SJCRH30 (cell line): ENCODE measurements at regions not wholly inside any gene's neighbourhood (a gene's known extent, or its start where the extent isn't known, plus 50 kb on each side); places are given as distances from the start of the nearest gene placed in this dataset.
"Not testable (repeated sequence)": the region's sequence is repeated elsewhere in the genome, so short reads cannot be mapped to it uniquely, and the experiment has no call there.

Experiments used
- DNase-seq, 2 experiments: peaks; one replicate each; pipeline ENCODE4 v3.0.0-alpha.2; 2015 to 2020
- H3K27ac ChIP-seq: fragments of 250-450 bp; sonication (Bioruptor Pico); 2 replicates; pipeline ENCODE4 v1.5.1; 2020; ENCODE audit warnings: mild to moderate bottlenecking, moderate library complexity
- H3K27me3 ChIP-seq: fragments of 250-450 bp; sonication (Bioruptor Pico); 2 replicates; pipeline ENCODE4 v1.5.1; 2020; ENCODE audit warnings: mild to moderate bottlenecking, moderate library complexity
- H3K36me3 ChIP-seq: fragments of 250-450 bp; sonication (Bioruptor Pico); 2 replicates; pipeline ENCODE4 v1.5.1; 2020; ENCODE audit warnings: mild to moderate bottlenecking, moderate library complexity
- H3K4me1 ChIP-seq: fragments of 250-450 bp; sonication (Bioruptor Pico); 2 replicates; pipeline ENCODE4 v1.5.1; 2020; ENCODE audit warnings: mild to moderate bottlenecking, moderate library complexity
- H3K4me3 ChIP-seq: fragments of 250-450 bp; sonication (Bioruptor Pico); 2 replicates; pipeline ENCODE4 v1.5.1; 2020; ENCODE audit warnings: mild to moderate bottlenecking, moderate library complexity
- H3K9me3 ChIP-seq: fragments of 250-450 bp; sonication (Bioruptor Pico); replicated peaks from 2 replicates; pipeline ENCODE4 v1.5.1; 2020; ENCODE audit warnings: mild to moderate bottlenecking, moderate library complexity

- no peak for DNase-seq
- Histone ChIP-seq H3K9me3 (no peaks in the 10 kb centered on the region), H3K36me3 (no peaks in the 10 kb centered on the region), H3K27ac (no peak overlapping the region), H3K4me3 (no peak overlapping the region), H3K27me3 (no peaks in the 10 kb centered on the region), H3K4me1 (no peaks in the 10 kb centered on the region)
These were observed 717.2 kb upstream of the ADGRL3 start for GRCh38 chr4:60482921-60483351.

- no peaks in the 10 kb centered on the region for H3K4me1 ChIP-seq
- H3K27me3 ChIP-seq: no peaks in the 10 kb centered on the region
- no peak overlapping the region for H3K27ac ChIP-seq
- no peak for DNase-seq
- no peak overlapping the region for H3K4me3 ChIP-seq
- no peaks in the 10 kb centered on the region for H3K36me3 ChIP-seq
- H3K9me3 ChIP-seq: no peaks in the 10 kb centered on the region
These were observed 714.9 kb upstream of the ADGRL3 start for GRCh38 chr4:60485276-60485675.

DNA sequence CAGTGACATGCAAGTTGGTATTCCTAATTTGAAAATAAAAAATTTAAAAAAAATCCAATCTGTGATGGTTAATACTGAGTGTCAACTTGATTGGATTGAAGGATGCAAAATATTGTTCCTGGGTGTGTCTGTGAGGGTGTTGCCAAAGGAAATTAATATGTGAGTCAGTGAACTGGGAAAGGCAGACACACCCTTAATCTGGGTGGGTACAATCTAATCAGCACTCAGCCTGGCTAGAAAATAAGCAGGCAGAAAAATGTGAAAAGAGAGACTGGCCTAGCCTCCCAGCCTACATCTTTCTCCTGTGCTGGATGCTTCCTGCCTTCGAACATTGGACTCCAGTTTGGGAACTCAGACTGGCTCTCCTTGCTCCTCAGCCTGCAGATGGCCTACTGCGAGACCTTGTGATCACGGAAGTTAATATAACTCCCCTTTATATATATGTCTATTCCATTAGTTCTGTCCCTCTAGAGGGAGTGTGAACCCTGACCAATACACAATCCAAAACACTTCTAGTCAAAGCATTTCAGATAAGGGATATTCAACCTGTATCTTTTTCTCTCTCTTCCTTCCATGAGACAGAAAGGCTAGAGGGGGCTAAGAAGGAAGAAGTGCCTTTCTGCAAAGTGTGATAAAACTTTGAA lies 712.9 kb upstream of the ADGRL3 start:
- not testable (repeated sequence) for H3K4me3 ChIP-seq, H3K27me3 ChIP-seq, H3K36me3 ChIP-seq, DNase-seq, H3K27ac ChIP-seq, H3K9me3 ChIP-seq, H3K4me1 ChIP-seq

GRCh38 chr4:60500810-60501209 lies 699.3 kb upstream of the ADGRL3 start:
- H3K27ac ChIP-seq: no peak overlapping the region
- H3K9me3 ChIP-seq: no peaks in the 10 kb centered on the region
- H3K36me3 ChIP-seq: no peaks in the 10 kb centered on the region
- no peaks in the 10 kb centered on the region for H3K4me1 ChIP-seq
- DNase-seq: no peak
- H3K4me3 ChIP-seq: no peak overlapping the region
- H3K27me3 ChIP-seq: no peaks in the 10 kb centered on the region

DNA sequence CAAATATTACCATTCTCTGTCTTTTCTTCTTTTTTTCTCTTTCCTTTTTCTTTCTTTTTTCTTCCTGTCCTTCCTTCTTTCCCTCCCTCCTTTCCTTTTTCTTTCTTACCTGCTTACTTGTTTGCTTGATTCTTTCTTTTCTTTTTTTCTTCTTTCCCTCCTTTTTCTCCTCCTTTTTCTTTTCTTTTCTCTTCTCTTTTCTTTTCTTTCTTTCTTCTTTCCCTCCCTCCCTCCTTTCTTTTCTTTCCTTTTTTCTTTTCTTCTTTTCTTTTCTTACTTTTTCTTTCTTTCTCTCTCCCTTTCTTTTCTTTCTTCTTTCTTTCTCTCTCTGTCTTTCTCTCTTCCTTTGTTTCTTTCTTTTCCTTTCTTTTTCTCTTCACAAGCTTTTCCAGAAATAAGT lies 697.4 kb upstream of the ADGRL3 start:
- Histone ChIP-seq H3K9me3 (no peaks in the 10 kb centered on the region), H3K36me3 (no peaks in the 10 kb centered on the region), H3K27me3 (no peaks in the 10 kb centered on the region), H3K4me1 (no peaks in the 10 kb centered on the region), H3K4me3 (no peak overlapping the region), H3K27ac (no peak overlapping the region)
- no peak for DNase-seq

- Histone ChIP-seq H3K4me3 (no peak overlapping the region), H3K36me3 (no peaks in the 10 kb centered on the region), H3K4me1 (no peaks in the 10 kb centered on the region), H3K27me3 (no peaks in the 10 kb centered on the region), H3K27ac (no peak overlapping the region), H3K9me3 (no peaks in the 10 kb centered on the region)
- DNase-seq: no peak
These were observed 694.1 kb upstream of the ADGRL3 start for GRCh38 chr4:60506061-60506460.

DNA sequence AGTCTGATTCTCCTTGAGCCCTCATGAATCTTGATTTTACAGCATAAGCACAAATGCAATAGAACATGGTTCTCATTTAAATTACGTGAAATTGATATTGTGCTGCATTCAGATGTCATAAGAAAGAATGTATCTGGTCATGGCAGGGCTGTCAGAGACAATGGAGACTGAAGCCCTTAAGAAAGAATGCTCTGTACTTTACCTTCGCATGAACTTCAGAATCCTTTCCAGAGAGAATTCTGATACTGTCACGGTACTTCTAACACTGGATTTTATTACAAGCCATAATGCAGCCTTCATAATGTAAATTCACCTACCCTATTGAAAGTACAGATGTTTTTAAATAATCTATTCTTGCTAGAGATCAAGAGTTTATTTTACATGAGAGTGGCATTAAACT lies 677.9 kb upstream of the ADGRL3 start:
- H3K4me3 ChIP-seq: no peak overlapping the region
- H3K9me3 ChIP-seq: no peaks in the 10 kb centered on the region
- no peak for DNase-seq
- H3K4me1 ChIP-seq: no peaks in the 10 kb centered on the region
- H3K36me3 ChIP-seq: no peaks in the 10 kb centered on the region; the same call in 1 of the 2 replicates
- H3K27me3 ChIP-seq: no peaks in the 10 kb centered on the region
- H3K27ac ChIP-seq: no peak overlapping the region

DNA sequence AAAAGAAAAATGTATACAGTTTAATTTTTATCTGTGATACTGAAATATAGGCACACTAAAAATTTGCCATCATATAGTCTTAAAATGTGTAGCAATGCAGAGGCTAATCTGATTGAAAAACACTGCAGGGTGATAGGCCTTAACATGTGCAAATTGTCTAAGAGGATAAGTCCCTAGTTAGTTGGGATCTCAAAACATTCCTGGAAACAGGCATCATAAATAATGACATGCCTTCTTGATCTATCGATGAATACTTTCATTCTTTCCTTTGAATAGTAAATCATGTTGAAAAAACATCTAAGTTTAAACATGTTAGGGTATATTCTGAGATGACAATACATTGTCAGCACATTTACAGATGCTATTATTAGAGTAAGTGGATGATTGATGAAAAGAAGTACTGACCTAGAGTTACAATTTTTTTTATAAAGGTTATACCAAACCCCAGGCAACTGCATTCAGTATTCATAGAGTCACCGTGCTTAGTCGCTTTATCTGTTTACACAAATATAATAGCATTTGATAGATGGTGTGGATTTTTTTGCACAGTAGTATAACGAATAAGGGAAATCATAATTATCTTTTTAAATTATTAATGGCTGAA lies 668.2 kb upstream of the ADGRL3 start:
- DNase-seq: no peak
- Histone ChIP-seq H3K27ac (no peak overlapping the region), H3K9me3 (no peaks in the 10 kb centered on the region), H3K36me3 (no peaks in the 10 kb centered on the region), H3K4me1 (no peaks in the 10 kb centered on the region), H3K4me3 (no peak overlapping the region), H3K27me3 (no peaks in the 10 kb centered on the region)

DNA sequence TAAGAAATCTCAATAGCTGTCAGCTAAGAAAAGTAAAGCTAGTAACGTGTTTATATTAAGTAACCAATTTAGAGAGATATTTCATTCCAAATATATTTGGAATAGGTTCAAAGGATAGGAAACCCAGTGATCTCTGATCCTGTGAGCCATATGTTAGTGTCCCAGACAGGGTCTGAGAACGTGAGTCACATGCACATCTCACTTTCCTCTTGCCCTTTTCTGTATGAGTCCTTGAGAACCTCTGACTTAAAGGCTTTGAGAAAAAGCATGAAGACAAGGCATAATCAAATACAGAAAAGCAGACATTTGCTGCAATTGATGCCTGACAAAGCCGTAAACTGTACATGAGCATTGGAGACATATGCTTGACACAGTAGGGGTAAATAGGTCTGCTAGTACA lies 655.1 kb upstream of the ADGRL3 start:
- no peaks in the 10 kb centered on the region for H3K4me1 ChIP-seq
- no peaks in the 10 kb centered on the region for H3K27me3 ChIP-seq
- no peaks in the 10 kb centered on the region for H3K9me3 ChIP-seq
- no peak overlapping the region for H3K4me3 ChIP-seq
- no peak for DNase-seq
- H3K36me3 ChIP-seq: no peaks in the 10 kb centered on the region
- no peak overlapping the region for H3K27ac ChIP-seq

- no peak for DNase-seq
- no peaks in the 10 kb centered on the region for H3K36me3 ChIP-seq
- no peaks in the 10 kb centered on the region for H3K4me1 ChIP-seq
- no peaks in the 10 kb centered on the region for H3K9me3 ChIP-seq
- no peaks in the 10 kb centered on the region; the same call in 1 of the 2 replicates for H3K27me3 ChIP-seq
- no peak overlapping the region for H3K4me3 ChIP-seq
- no peak overlapping the region for H3K27ac ChIP-seq
These were observed 637.8 kb upstream of the ADGRL3 start for GRCh38 chr4:60562334-60562733.

DNA sequence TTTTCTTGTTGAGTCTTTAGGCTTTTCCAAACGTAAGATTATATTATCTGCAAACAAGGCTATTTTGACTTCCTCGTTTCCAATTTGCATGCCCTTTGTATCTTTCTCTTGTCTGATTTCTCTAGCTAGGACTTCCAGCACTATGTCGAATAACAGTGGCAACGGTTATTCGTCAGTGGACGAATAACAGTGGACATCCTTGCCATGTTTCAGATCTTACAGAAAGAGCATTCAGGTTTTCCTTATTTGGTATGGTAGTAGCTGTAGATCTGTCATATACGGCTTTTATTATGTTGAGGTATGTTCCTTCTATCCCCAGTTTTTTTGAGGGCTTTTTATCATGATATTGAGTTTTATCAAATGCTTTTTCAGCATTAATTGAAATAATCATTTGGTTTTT lies 634.6 kb upstream of the ADGRL3 start:
- Histone ChIP-seq H3K4me3 (no peak overlapping the region), H3K36me3 (no peaks in the 10 kb centered on the region), H3K27me3 (no peaks in the 10 kb centered on the region; the same call in 1 of the 2 replicates), H3K9me3 (no peaks in the 10 kb centered on the region), H3K4me1 (no peaks in the 10 kb centered on the region), H3K27ac (no peak overlapping the region)
- DNase-seq: no peak

DNA sequence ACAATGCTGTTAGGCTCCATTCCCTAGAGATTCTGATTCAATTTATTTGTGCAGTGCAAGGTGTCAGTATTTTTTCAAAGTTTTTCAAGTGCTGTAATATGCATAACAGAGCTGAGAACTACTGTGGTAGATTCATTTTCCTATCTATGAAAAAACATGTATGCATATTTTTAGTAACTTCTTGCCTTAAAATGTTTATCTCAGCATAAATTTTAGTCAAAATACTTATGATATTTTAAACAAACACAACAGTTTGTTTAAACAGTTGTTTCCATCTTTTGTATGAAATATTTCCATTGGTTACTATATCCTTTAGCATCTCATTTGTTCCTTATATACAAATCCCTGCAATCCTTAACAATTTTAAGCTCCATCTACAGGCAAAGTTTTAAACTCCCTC lies 624.8 kb upstream of the ADGRL3 start:
- no peak overlapping the region for H3K4me3 ChIP-seq
- H3K27me3 ChIP-seq: no peaks in the 10 kb centered on the region
- no peak overlapping the region for H3K27ac ChIP-seq
- no peak for DNase-seq
- no peaks in the 10 kb centered on the region for H3K36me3 ChIP-seq
- no peaks in the 10 kb centered on the region for H3K4me1 ChIP-seq
- H3K9me3 ChIP-seq: no peaks in the 10 kb centered on the region

DNA sequence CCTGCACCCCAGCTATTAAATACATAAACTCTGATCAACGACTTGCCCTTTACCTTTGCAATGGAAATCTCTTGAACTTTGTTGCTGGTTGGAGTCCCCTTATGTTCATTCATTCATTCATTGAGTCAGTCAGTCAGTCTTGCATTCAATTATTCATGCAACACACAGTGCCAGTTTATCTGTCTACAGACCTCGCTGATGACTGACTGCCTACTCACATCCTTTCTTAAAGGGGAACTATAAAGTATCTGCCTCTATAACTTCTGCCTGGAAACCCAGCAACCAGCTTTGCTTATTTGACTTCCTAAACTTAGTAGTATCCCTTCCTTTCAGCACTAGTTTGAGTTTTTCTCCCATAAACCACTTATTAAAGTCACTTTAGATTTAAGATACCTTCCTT lies 620.8 kb upstream of the ADGRL3 start:
- no peaks in the 10 kb centered on the region for H3K9me3 ChIP-seq
- no peak overlapping the region for H3K27ac ChIP-seq
- H3K27me3 ChIP-seq: no peaks in the 10 kb centered on the region
- no peak overlapping the region for H3K4me3 ChIP-seq
- no peak for DNase-seq
- no peaks in the 10 kb centered on the region for H3K4me1 ChIP-seq
- H3K36me3 ChIP-seq: no peaks in the 10 kb centered on the region

DNA sequence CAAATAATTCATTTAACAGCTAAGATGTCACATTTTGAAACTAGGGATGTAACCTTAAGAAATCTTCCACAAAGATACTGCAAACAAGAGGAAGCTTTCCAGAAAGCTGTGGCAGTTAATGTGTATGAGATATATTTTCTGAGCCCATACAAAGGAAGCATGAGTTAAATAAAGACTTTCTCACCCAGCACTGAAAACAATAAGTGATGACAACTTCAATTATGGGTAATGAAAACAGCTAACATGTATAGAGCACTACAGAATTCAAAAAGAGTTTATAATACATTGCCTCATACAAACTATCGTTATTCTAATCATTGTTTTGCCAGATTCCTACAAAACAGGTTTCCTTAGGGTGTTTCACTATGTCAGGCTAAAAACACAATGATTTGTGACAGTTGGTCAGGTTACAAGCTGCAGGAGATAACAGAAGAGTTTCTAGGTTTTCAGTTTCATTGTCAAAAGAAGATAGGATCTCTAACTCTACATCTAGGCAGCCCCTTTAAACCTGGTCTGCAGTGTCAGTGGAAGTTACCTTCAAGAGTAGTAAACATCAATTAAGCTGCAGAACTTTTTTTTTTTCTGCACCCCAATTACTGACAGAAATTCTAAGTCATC lies 618.1 kb upstream of the ADGRL3 start:
- Histone ChIP-seq H3K27ac (no peak overlapping the region), H3K4me1 (no peaks in the 10 kb centered on the region), H3K36me3 (no peaks in the 10 kb centered on the region), H3K9me3 (no peaks in the 10 kb centered on the region), H3K27me3 (no peaks in the 10 kb centered on the region), H3K4me3 (no peak overlapping the region)
- no peak for DNase-seq

DNA sequence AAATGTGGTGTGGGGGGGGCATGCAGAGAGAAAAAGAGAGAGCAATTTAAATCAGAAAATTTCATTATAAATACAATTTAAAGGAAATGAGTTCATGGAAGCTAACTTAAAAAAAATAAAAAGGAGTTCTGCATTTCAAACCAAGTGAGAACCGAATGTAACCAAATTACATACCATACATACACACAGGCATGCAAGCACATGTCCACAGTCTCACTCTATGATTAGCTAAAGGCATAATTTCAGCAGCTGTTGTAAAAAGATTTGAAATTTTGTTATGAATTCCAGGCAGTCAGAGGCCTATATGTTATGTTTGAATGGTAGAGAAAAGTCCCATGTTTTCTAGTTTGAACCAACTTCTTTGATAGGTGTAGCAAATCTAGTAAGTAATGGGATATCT lies 611.6 kb upstream of the ADGRL3 start:
- H3K27me3 ChIP-seq: no peaks in the 10 kb centered on the region
- no peak overlapping the region for H3K27ac ChIP-seq
- DNase-seq: no peak
- H3K9me3 ChIP-seq: no peaks in the 10 kb centered on the region
- no peak overlapping the region for H3K4me3 ChIP-seq
- no peaks in the 10 kb centered on the region for H3K4me1 ChIP-seq
- H3K36me3 ChIP-seq: no peaks in the 10 kb centered on the region

DNA sequence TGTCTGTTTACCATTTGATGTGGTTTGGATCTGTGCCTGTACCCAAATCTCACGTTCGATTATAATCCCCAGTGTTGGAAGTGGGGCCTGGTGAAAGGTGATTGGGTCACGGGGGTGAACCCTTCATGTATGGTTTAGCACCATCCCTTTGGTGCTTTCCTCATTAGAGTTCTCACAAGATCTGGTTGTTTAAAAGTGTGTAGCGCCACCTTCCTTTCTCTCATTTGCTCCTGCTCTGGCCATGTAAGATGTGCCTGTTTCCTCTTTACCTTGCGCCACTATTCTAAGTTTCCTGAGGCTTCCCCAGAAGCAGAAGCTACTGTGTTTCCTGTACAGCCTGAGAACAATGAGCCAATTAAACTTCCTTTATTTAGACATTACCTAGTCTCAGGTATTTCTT lies 610.7 kb upstream of the ADGRL3 start:
- Histone ChIP-seq H3K36me3 (no peaks in the 10 kb centered on the region), H3K27me3 (no peaks in the 10 kb centered on the region), H3K9me3 (no peaks in the 10 kb centered on the region), H3K27ac (no peak overlapping the region), H3K4me1 (no peaks in the 10 kb centered on the region), H3K4me3 (no peak overlapping the region)
- DNase-seq: no peak
